Progenitor cell of endocrine pancreas (in vitro differentiated cells): ENCODE measurements at regions not wholly inside any gene's neighbourhood (a gene's known extent, or its start where the extent isn't known, plus 50 kb on each side); places are given as distances from the start of the nearest gene placed in this dataset.
A peak's percentile ranks its signal among the peaks of the same experiment; 100 is the strongest.

Experiments
- DNase-seq: peaks from one replicate; pipeline ENCODE4 v3.0.0; 2021; ENCODE audit warnings: low spot score; ENCODE audit not compliant: unreplicated experiment
- H3K27ac Mint-ChIP-seq: 2 replicates; pipeline ENCODE4 v1.8.0; 2021; ENCODE audit warnings: mild to moderate bottlenecking, moderate library complexity, mixed read lengths
- H3K27me3 Mint-ChIP-seq: 2 replicates; pipeline ENCODE4 v1.8.0; 2021; ENCODE audit warnings: mixed read lengths
- H3K36me3 Mint-ChIP-seq: 2 replicates; pipeline ENCODE4 v1.8.0; 2022; ENCODE audit warnings: mixed read lengths; ENCODE audit not compliant: insufficient read depth
- H3K4me1 Mint-ChIP-seq: 2 replicates; pipeline ENCODE4 v1.8.0; 2021; ENCODE audit warnings: low read depth, mixed read lengths
- H3K4me3 Mint-ChIP-seq: 2 replicates; pipeline ENCODE4 v1.8.0; 2021; ENCODE audit warnings: low read depth, mild to moderate bottlenecking, moderate library complexity, mixed read lengths
- H3K9me3 Mint-ChIP-seq: 2 replicates; pipeline ENCODE4 v1.8.0; 2021; ENCODE audit warnings: low read depth, mixed read lengths
- TF ChIP-seq, protein P1 (sequence below): fragments of 200-600 bp; sonication (generic); IDR thresholded peaks from one replicate; pipeline ENCODE4 v1.5.0; 2021; ENCODE audit warnings: antibody characterized with exemption, mild to moderate bottlenecking; ENCODE audit not compliant: unreplicated experiment

DNA sequence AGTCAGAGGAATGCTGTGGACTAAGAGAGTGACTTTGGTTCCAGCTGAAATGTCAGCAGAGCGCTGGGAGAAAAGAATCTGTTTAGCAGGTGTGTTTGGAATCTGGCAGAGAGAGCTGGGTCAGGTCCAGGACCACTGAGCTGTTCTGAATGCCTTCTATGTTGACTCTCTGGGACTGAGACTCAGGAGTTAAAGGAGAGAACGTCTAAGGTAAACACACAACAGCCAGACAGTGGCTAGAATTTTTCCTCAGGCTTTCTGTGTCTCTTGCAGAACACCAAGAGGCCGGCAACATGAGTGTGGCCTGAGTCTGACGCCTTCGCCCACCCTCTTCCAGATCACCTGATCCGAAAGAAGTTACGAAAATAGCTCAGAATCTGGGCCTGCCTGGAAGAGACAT, 107.2 kb upstream of the ZNF462 start:
- H3K4me1 Mint-ChIP-seq: peaks cover 19% of the 10 kb centered on the region
- no peaks in the 10 kb centered on the region for H3K36me3 Mint-ChIP-seq
- TF ChIP-seq, protein P1, sequence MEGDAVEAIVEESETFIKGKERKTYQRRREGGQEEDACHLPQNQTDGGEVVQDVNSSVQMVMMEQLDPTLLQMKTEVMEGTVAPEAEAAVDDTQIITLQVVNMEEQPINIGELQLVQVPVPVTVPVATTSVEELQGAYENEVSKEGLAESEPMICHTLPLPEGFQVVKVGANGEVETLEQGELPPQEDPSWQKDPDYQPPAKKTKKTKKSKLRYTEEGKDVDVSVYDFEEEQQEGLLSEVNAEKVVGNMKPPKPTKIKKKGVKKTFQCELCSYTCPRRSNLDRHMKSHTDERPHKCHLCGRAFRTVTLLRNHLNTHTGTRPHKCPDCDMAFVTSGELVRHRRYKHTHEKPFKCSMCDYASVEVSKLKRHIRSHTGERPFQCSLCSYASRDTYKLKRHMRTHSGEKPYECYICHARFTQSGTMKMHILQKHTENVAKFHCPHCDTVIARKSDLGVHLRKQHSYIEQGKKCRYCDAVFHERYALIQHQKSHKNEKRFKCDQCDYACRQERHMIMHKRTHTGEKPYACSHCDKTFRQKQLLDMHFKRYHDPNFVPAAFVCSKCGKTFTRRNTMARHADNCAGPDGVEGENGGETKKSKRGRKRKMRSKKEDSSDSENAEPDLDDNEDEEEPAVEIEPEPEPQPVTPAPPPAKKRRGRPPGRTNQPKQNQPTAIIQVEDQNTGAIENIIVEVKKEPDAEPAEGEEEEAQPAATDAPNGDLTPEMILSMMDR: no peak
- no peaks in the 10 kb centered on the region for H3K9me3 Mint-ChIP-seq
- H3K4me3 Mint-ChIP-seq: no peak overlapping the region
- peak overlapping the region; percentile 72 for H3K27ac Mint-ChIP-seq
- H3K27me3 Mint-ChIP-seq: no peaks in the 10 kb centered on the region
- no peak for DNase-seq

DNA sequence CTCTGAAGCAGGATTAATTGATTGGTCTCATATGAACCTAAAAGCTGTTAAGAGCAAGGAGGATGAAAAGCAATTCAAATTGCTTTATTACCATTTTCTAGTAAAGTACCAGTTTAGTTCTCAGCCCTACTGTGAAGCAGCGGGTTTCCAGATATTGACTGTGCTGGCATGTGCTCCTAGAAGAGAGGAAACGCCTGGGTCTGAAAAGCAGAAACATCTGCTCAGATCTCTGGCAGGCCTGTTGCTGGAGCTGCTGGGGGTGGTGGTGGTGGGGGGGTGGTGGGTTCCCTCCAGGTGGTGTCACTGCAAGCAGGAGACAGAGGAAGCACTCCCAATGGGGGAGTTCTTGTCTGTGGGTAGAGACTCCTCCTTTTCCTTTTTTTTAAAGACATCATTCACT, 105.5 kb upstream of the ZNF462 start:
- Mint-ChIP-seq H3K4me3 (no peak overlapping the region), H3K27me3 (no peaks in the 10 kb centered on the region), H3K4me1 (peaks cover 26% of the 10 kb centered on the region), H3K36me3 (no peaks in the 10 kb centered on the region), H3K9me3 (no peaks in the 10 kb centered on the region), H3K27ac (no peak overlapping the region)
- no peak for DNase-seq
- TF ChIP-seq, protein P1: no peak

DNA sequence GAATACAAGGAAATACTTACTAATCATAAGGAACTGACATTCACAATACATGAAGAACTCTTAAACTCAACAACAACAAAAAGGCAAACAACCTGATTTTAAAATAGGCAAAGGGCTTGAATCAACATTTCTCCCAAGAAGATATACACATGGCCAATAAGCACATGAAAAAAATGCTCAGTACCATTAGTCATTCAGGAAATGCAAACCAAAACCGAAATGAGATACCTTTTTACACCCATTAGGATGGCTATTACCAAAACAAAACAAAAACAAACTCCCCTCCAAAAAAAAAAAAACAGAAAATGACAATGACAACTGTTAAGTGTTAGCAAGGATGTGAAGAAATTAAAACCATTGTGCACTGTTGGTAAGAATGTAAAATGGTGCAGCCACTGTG, 104.1 kb upstream of the ZNF462 start:
- Mint-ChIP-seq H3K27ac (no peak overlapping the region), H3K36me3 (no peaks in the 10 kb centered on the region), H3K4me1 (peaks cover 22% of the 10 kb centered on the region), H3K27me3 (no peaks in the 10 kb centered on the region), H3K4me3 (no peak overlapping the region), H3K9me3 (no peaks in the 10 kb centered on the region)
- DNase-seq: no peak
- TF ChIP-seq, protein P1: no peak

DNA sequence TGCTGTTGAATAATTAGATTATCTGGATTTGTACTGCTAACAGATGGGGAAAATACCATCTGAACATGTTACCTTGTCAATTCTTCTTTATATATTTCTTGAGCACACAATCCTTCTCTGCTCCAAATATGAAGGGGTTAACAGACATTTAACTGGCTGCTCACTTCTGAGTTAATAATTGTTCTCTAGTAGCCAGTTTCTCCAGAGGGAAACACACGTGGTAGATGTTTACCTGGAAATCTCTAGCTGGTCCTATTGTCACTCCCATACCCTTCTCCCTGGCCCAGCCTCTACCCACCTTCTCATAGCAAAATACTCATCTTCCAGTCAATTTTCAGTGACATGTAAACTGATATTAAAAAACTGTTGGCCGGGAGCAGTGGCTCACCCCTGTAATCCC, 101.5 kb upstream of the ZNF462 start:
- DNase-seq: no peak
- Mint-ChIP-seq H3K9me3 (no peaks in the 10 kb centered on the region), H3K4me1 (peaks cover 14% of the 10 kb centered on the region), H3K27ac (no peak overlapping the region), H3K4me3 (no peak overlapping the region), H3K36me3 (no peaks in the 10 kb centered on the region), H3K27me3 (no peaks in the 10 kb centered on the region)
- TF ChIP-seq, protein P1: no peak

DNA sequence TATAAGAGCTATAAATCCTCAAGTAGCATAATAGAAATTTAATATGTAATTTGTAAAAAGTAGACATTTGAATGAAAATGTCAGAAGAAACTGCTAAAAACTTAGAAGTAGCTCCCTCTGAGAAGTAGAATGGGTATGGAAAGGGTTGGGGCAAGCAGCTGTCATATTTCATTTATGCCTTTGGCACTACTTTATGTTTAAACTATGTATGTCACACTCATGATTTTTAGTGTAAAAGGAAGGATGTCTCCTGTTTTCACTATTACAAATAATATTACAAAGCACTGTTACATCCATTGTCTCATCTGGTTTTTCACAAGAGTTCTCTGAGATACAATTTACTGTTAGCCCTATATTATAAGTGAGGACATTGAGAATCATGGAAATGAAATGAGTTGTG, 96.3 kb upstream of the ZNF462 start:
- no peaks in the 10 kb centered on the region for H3K9me3 Mint-ChIP-seq
- no peak for DNase-seq
- H3K27ac Mint-ChIP-seq: no peak overlapping the region
- no peaks in the 10 kb centered on the region for H3K36me3 Mint-ChIP-seq
- TF ChIP-seq, protein P1: no peak
- peaks cover 1% of the 10 kb centered on the region for H3K4me1 Mint-ChIP-seq
- H3K27me3 Mint-ChIP-seq: no peaks in the 10 kb centered on the region
- H3K4me3 Mint-ChIP-seq: no peak overlapping the region

- TF ChIP-seq, protein P1: no peak
- no peak overlapping the region for H3K4me3 Mint-ChIP-seq
- no peaks in the 10 kb centered on the region for H3K4me1 Mint-ChIP-seq
Measured at GRCh38 chr9:106769331-106769730, 93.6 kb upstream of the ZNF462 start.

More at GRCh38 chr9:106769331-106769730, 93.6 kb upstream of the ZNF462 start:
- Mint-ChIP-seq H3K27ac (no peak overlapping the region), H3K9me3 (no peaks in the 10 kb centered on the region), H3K27me3 (peaks cover 1% of the 10 kb centered on the region), H3K36me3 (no peaks in the 10 kb centered on the region)
- DNase-seq: no peak
